ENCODE measurements at regions not wholly inside any gene's neighbourhood (a gene's known extent, or its start where the extent isn't known, plus 50 kb on each side); places are given as distances from the start of the nearest gene placed in this dataset.

GRCh38 chr11:116115801-116116200 lies 611.6 kb upstream of the CADM1 start:
- DNase-seq (ENCODE audit: low read depth, low spot score), result no peak
- no peaks in the 10 kb centered on the region for H3K4me1 ChIP-seq (ENCODE audit: control insufficient read depth, insufficient read depth, low read length)
- BruUV-seq (replicated peaks), result no TSS peak
- H3K4me3 ChIP-seq (ENCODE audit: low read depth in 2 of 2, low read length in 2 of 2), result no peak overlapping the region
- no peaks in the 10 kb centered on the region; the same call in 1 of the 2 replicates for H3K9me3 ChIP-seq (ENCODE audit: control insufficient read depth, insufficient read depth, low read depth, low read length)
- ChIA-PET POLR2A (no interaction called here), CTCF (no interaction called here)
- intact Hi-C loops (cut with micrococcal nuclease; ENCODE audit: unreplicated experiment), result no loop called here
- H3K27ac ChIP-seq (ENCODE audit: low read length), result no peak overlapping the region
- TF ChIP-seq REST (IDR thresholded peaks at IDR 0.05; ENCODE audit: insufficient read depth in 1 of 2, low read depth in 2 of 2, low read length in 1 of 2), result no peak
- TF ChIP-seq TCF7L2 (IDR thresholded peaks at IDR 0.05; ENCODE audit: low read depth, low read length), result no peak
- no peak for TF ChIP-seq SIN3A (IDR thresholded peaks at IDR 0.05; ENCODE audit: borderline replicate concordance, insufficient read depth, low read depth, low read length)
- TF ChIP-seq CTCF (IDR thresholded peaks at IDR 0.05), result no peak
- TF ChIP-seq POLR2AphosphoS5 (IDR thresholded peaks at IDR 0.05; ENCODE audit: low read depth, low read length), result no peak
- peaks cover 2% of the 10 kb centered on the region; the same call in 1 of the 2 replicates for H3K27me3 ChIP-seq (ENCODE audit: control insufficient read depth, insufficient read depth, low read length)
- in situ Hi-C loops (cut with HindIII; ENCODE audit: low pct_unique_long_range_greater_than_20kb, low sequenced_read_pairs), result no loop called here
- H3K36me3 ChIP-seq (ENCODE audit: control insufficient read depth, insufficient read depth, low read length), result no peaks in the 10 kb centered on the region
- no peak for ATAC-seq

- ATAC-seq (no peak), DNase-seq (ENCODE audit: low read depth, low spot score) (no peak)
- ChIA-PET CTCF (no interaction called here), POLR2A (no interaction called here)
- in situ Hi-C loops (cut with HindIII; ENCODE audit: low pct_unique_long_range_greater_than_20kb, low sequenced_read_pairs) (no loop called here), intact Hi-C loops (cut with micrococcal nuclease; ENCODE audit: unreplicated experiment) (no loop called here)
- Histone ChIP-seq H3K4me3 (ENCODE audit: low read depth in 2 of 2, low read length in 2 of 2) (no peak overlapping the region), H3K9me3 (ENCODE audit: control insufficient read depth, insufficient read depth, low read depth, low read length) (no peaks in the 10 kb centered on the region; the same call in 1 of the 2 replicates), H3K36me3 (ENCODE audit: control insufficient read depth, insufficient read depth, low read length) (no peaks in the 10 kb centered on the region), H3K27ac (ENCODE audit: low read length) (no peak overlapping the region), H3K27me3 (ENCODE audit: control insufficient read depth, insufficient read depth, low read length) (peaks cover 2% of the 10 kb centered on the region; the same call in 1 of the 2 replicates), H3K4me1 (ENCODE audit: control insufficient read depth, insufficient read depth, low read length) (no peaks in the 10 kb centered on the region)
- TF ChIP-seq SIN3A (IDR thresholded peaks at IDR 0.05; ENCODE audit: borderline replicate concordance, insufficient read depth, low read depth, low read length) (no peak), REST (IDR thresholded peaks at IDR 0.05; ENCODE audit: insufficient read depth in 1 of 2, low read depth in 2 of 2, low read length in 1 of 2) (no peak), CTCF (IDR thresholded peaks at IDR 0.05) (no peak), TCF7L2 (IDR thresholded peaks at IDR 0.05; ENCODE audit: low read depth, low read length) (no peak)
- BruUV-seq (replicated peaks), result no TSS peak
Observed at GRCh38 chr11:116114198-116114651, 610.0 kb upstream of the CADM1 start.
